C4-2B (cell line): ENCODE measurements at regions not wholly inside any gene's neighbourhood (a gene's known extent, or its start where the extent isn't known, plus 50 kb on each side); places are given as distances from the start of the nearest gene placed in this dataset.

Source experiments
- CTCF ChIP-seq: fragments of 450-650 bp; conservative IDR thresholded peaks from 2 replicates; pipeline ENCODE4 v1.5.1; 2017; ENCODE audit warnings: mild to moderate bottlenecking
- ZFX ChIP-seq: fragments of 450-650 bp; IDR thresholded peaks from 2 replicates; pipeline ENCODE4 v1.6.1; 2017

GRCh38 chr6:43852350-43852864, 82.4 kb downstream of the VEGFA start:
- TF ChIP-seq CTCF: no peak
- no peak for TF ChIP-seq ZFX
